Activated B cell treated with CpG ODN at 0.5 μM for 24 hours (primary cell): ENCODE measurements at regions not wholly inside any gene's neighbourhood (a gene's known extent, or its start where the extent isn't known, plus 50 kb on each side); places are given as distances from the start of the nearest gene placed in this dataset.

ENCODE experiments used
- ATAC-seq: fragments of 200-7000 bp; cut with Tn5 transposase; one replicate; pipeline ENCODE4 v1.10.0; 2021; ENCODE audit warnings: low read depth, mild to moderate bottlenecking, moderate library complexity
- CTCF ChIA-PET: fragments of 350-600 bp; sonication (Branson Sonifier 250); formaldehyde crosslinking; loops from one replicate; lab custom pipeline; 2021; ENCODE audit warnings: antibody characterized with exemption; lab: Charles Lee
- POLR2A ChIA-PET: fragments of 350-600 bp; sonication (Branson Sonifier 250); formaldehyde crosslinking; loops from one replicate; lab custom pipeline; 2021; ENCODE audit warnings: antibody characterized with exemption; lab: Charles Lee
- DNase-seq: peaks from one replicate; pipeline ENCODE4 v3.0.0; 2022
- H3K27ac Mint-ChIP-seq: one replicate; pipeline ENCODE4 v1.8.0; 2020; ENCODE audit warnings: mixed read lengths
- H3K27me3 Mint-ChIP-seq: one replicate; pipeline ENCODE4 v1.8.0; 2021; ENCODE audit warnings: mixed read lengths
- H3K36me3 Mint-ChIP-seq: one replicate; pipeline ENCODE4 v1.8.0; 2021; ENCODE audit warnings: low read depth, mixed read lengths
- H3K4me1 Mint-ChIP-seq: one replicate; pipeline ENCODE4 v1.8.0; 2021; ENCODE audit warnings: mixed read lengths
- H3K4me3 Mint-ChIP-seq: one replicate; pipeline ENCODE4 v1.8.0; 2020; ENCODE audit warnings: mild to moderate bottlenecking, mixed read lengths
- H3K9me3 Mint-ChIP-seq: one replicate; pipeline ENCODE4 v1.8.0; 2020; ENCODE audit warnings: mixed read lengths
- CTCF ChIP-seq: fragments of 200-600 bp; IDR thresholded peaks from one replicate; pipeline ENCODE4 v1.8.0; 2022; ENCODE audit warnings: antibody characterized with exemption, mild to moderate bottlenecking
- intact Hi-C: fragments of 100-400 bp; cut with micrococcal nuclease; formaldehyde crosslinking; loops from one replicate; pipeline ENCODE4 v1.15.1; 2024

DNA sequence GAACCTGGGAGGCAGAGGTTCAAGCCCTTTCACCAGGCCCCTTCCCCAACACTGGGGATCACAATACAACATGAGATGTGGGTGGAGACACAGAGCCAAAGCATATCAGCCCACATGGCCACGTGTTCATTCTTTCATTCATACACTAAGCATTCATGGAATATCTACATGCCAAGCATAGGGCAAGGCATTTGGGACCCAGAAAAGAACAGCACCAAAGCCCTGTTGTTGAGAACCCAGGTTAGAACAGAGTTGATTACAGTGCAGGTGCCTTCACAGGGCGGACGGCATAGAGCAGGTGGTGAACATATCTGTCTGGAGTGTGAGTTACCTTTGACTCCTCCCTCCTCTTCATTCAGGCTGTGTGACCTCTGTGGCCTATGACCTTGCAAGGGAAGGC, 159.4 kb upstream of the GSC start:
- no peak for ATAC-seq
- DNase-seq: no peak
- TF ChIP-seq CTCF: no peak
- H3K4me1 Mint-ChIP-seq: no peaks in the 10 kb centered on the region
- H3K27ac Mint-ChIP-seq: no peak overlapping the region
- intact Hi-C loops: no loop called here
- CTCF ChIA-PET: no interaction called here
- POLR2A ChIA-PET: no interaction called here
- no peaks in the 10 kb centered on the region for H3K36me3 Mint-ChIP-seq
- H3K27me3 Mint-ChIP-seq: no peaks in the 10 kb centered on the region
- no peaks in the 10 kb centered on the region for H3K9me3 Mint-ChIP-seq
- H3K4me3 Mint-ChIP-seq: no peak overlapping the region

GRCh38 chr14:94926176-94926575, 156.3 kb upstream of the GSC start:
- CTCF ChIA-PET: no interaction called here
- no peaks in the 10 kb centered on the region for H3K27me3 Mint-ChIP-seq

DNA sequence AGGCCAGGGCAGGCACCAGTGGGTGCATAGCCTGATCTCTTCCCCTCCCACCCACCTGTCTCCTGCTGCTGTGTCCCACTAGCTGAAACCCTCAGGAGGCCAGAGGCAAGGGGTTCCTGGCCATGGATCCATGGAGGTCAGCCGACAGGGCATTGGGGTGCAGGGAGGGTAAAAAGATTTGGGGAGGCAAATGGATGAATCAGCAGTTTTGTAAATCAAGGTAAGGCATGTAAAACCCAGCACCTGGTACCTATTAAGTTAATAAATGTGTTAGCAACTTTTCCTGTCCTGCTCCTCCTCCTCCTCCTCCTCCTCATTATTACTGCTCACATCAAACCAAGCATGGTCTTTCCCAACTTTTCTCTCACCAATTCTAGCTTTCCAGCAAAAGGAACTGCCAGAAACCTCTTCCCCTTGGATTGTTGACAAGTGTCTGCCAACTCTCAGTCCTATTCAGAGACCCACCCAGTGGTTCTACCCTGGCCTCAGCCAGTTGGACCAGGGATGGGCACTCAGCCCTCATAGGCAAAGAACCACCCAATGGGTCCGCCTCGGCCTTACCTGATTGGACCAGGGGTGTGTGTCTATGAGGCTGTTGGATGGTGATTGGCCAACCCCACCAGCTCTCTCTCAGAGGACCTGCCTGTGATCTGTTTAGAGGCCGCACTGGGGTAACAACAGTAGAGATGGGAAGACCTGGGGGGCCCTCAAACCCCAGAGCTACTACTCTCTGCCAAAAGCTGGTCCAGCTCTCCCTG, 155.7 kb upstream of the GSC start:
- intact Hi-C loops: no loop called here
- H3K27me3 Mint-ChIP-seq: no peaks in the 10 kb centered on the region
- no peaks in the 10 kb centered on the region for H3K4me1 Mint-ChIP-seq
- ATAC-seq (no peak), DNase-seq (no peak)
- POLR2A ChIA-PET: no interaction called here
- H3K9me3 Mint-ChIP-seq: no peaks in the 10 kb centered on the region
- no peak overlapping the region for H3K27ac Mint-ChIP-seq
- H3K36me3 Mint-ChIP-seq: no peaks in the 10 kb centered on the region
- H3K4me3 Mint-ChIP-seq: no peak overlapping the region
- CTCF ChIA-PET: no interaction called here
- TF ChIP-seq CTCF: no peak

More at GRCh38 chr14:94926176-94926575, 156.3 kb upstream of the GSC start:
- ATAC-seq (no peak), DNase-seq (no peak)
- H3K4me1 Mint-ChIP-seq: no peaks in the 10 kb centered on the region
- H3K36me3 Mint-ChIP-seq: no peaks in the 10 kb centered on the region
- intact Hi-C loops: no loop called here
- POLR2A ChIA-PET: no interaction called here
- no peaks in the 10 kb centered on the region for H3K9me3 Mint-ChIP-seq
- TF ChIP-seq CTCF: no peak
- no peak overlapping the region for H3K27ac Mint-ChIP-seq
- H3K4me3 Mint-ChIP-seq: no peak overlapping the region

- ChIA-PET CTCF (no interaction called here), POLR2A (no interaction called here)
- H3K27me3 Mint-ChIP-seq: no peaks in the 10 kb centered on the region
- intact Hi-C loops: no loop called here
- no peaks in the 10 kb centered on the region for H3K9me3 Mint-ChIP-seq
- H3K4me3 Mint-ChIP-seq: no peak overlapping the region
- no peak for ATAC-seq
- H3K27ac Mint-ChIP-seq: no peak overlapping the region
- no peak for TF ChIP-seq CTCF
- no peaks in the 10 kb centered on the region for H3K36me3 Mint-ChIP-seq
- H3K4me1 Mint-ChIP-seq: no peaks in the 10 kb centered on the region
- DNase-seq: no peak
Measured at GRCh38 chr14:94924189-94924588, 154.3 kb upstream of the GSC start.

DNA sequence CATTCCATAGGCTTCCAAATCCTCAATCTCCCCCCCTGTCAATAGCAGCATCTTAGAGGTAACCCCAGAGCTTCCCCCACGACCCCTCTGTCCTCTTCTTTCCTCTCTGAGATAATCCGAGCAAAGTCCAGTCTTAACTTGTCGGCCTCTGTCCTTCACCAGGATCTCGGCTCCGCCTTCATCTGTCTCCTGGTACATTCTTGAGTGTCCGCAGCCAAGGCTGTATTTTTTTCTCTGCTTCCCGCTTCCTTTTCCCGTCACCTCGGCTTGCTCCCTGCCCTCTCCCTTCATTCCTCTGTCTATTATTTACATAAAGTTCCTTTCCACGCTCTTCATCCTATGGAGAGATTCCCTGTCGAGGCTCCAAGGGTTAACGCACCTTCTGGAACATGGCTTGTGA, 153.9 kb upstream of the GSC start:
- POLR2A ChIA-PET: no interaction called here
- intact Hi-C loops: no loop called here
- no peak for DNase-seq
- TF ChIP-seq CTCF: no peak
- Mint-ChIP-seq H3K36me3 (no peaks in the 10 kb centered on the region), H3K4me1 (no peaks in the 10 kb centered on the region), H3K9me3 (no peaks in the 10 kb centered on the region), H3K4me3 (no peak overlapping the region), H3K27me3 (no peaks in the 10 kb centered on the region), H3K27ac (no peak overlapping the region)
- no peak for ATAC-seq
- CTCF ChIA-PET: no interaction called here
